HUES6 (cell line): ENCODE measurements at regions not wholly inside any gene's neighbourhood (a gene's known extent, or its start where the extent isn't known, plus 50 kb on each side); places are given as distances from the start of the nearest gene placed in this dataset.

Experiments used
- H3K27ac ChIP-seq: 2 replicates; pipeline ENCODE4 v1.7.0; 2013; ENCODE audit warnings: low read depth, mild to moderate bottlenecking, low read length, inconsistent platforms
- H3K27me3 ChIP-seq: 2 replicates; pipeline ENCODE4 v1.6.1; 2013; ENCODE audit warnings: low read length; ENCODE audit not compliant: control insufficient read depth, insufficient read depth
- H3K36me3 ChIP-seq: 2 replicates; pipeline ENCODE4 v1.6.1; 2013; ENCODE audit warnings: low read length; ENCODE audit not compliant: control insufficient read depth, insufficient read depth
- H3K4me1 ChIP-seq: 2 replicates; pipeline ENCODE4 v1.6.1; 2013; ENCODE audit warnings: low read length; ENCODE audit not compliant: control insufficient read depth, insufficient read depth
- H3K4me3 ChIP-seq: 2 replicates; pipeline ENCODE4 v1.5.1; 2013; ENCODE audit warnings: low read depth, low read length
- H3K9ac ChIP-seq: one replicate; pipeline ENCODE4 v1.6.1; 2013; ENCODE audit warnings: mild to moderate bottlenecking, low read length
- H3K9me3 ChIP-seq: 2 replicates; pipeline ENCODE4 v1.6.1; 2013; ENCODE audit warnings: low read depth, low read length; ENCODE audit not compliant: control insufficient read depth, insufficient read depth

- Histone ChIP-seq H3K4me1 (no peaks in the 10 kb centered on the region), H3K27ac (no peak overlapping the region), H3K27me3 (no peaks in the 10 kb centered on the region), H3K9me3 (no peaks in the 10 kb centered on the region), H3K36me3 (no peaks in the 10 kb centered on the region), H3K9ac (no peak overlapping the region), H3K4me3 (no peak overlapping the region)
Observed at GRCh38 chr1:191142748-191143147, 665.1 kb upstream of the BRINP3 start.

GRCh38 chr1:191145834-191146233 is 668.2 kb upstream of the BRINP3 start:
- no peak overlapping the region for H3K4me3 ChIP-seq
- H3K27ac ChIP-seq, result no peak overlapping the region
- no peaks in the 10 kb centered on the region for H3K4me1 ChIP-seq
- no peaks in the 10 kb centered on the region for H3K36me3 ChIP-seq
- no peaks in the 10 kb centered on the region for H3K9me3 ChIP-seq
- no peak overlapping the region for H3K9ac ChIP-seq
- H3K27me3 ChIP-seq, result no peaks in the 10 kb centered on the region

GRCh38 chr1:191151321-191151807 is 673.7 kb upstream of the BRINP3 start:
- Histone ChIP-seq H3K9me3 (no peaks in the 10 kb centered on the region), H3K27me3 (no peaks in the 10 kb centered on the region)

DNA sequence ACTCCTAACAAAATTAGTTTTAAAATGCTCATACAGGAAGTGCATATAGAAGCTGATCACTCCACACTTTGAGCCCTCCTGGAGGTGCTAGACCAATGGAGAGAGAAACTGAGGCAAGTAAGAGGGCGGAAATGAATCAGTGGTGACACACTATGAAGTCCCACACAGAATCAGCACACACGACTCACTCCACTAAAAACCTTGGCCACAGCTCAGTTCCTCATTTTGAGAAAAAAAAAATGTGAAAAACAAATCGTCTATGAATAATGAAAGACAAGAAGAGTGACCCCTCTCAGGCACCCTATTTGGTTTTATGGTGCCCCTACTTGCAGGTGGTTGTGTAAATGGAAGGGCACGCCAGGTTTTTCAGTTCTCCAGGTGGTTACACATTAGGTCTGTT is 675.1 kb upstream of the BRINP3 start:
- Histone ChIP-seq H3K36me3 (no peaks in the 10 kb centered on the region), H3K4me3 (no peak overlapping the region), H3K27me3 (no peaks in the 10 kb centered on the region), H3K9ac (no peak overlapping the region), H3K27ac (no peak overlapping the region), H3K9me3 (no peaks in the 10 kb centered on the region), H3K4me1 (no peaks in the 10 kb centered on the region)

More at GRCh38 chr1:191151321-191151807, 673.7 kb upstream of the BRINP3 start:
- H3K4me3 ChIP-seq, result no peak overlapping the region; the same call in 1 of the 2 replicates
- no peaks in the 10 kb centered on the region for H3K4me1 ChIP-seq
- H3K36me3 ChIP-seq, result no peaks in the 10 kb centered on the region
- no peak overlapping the region for H3K27ac ChIP-seq
- H3K9ac ChIP-seq, result no peak overlapping the region

GRCh38 chr1:191155178-191155577 is 677.5 kb upstream of the BRINP3 start:
- H3K9ac ChIP-seq, result no peak overlapping the region
- no peak overlapping the region for H3K4me3 ChIP-seq
- H3K4me1 ChIP-seq, result no peaks in the 10 kb centered on the region
- H3K9me3 ChIP-seq, result no peaks in the 10 kb centered on the region
- no peaks in the 10 kb centered on the region for H3K36me3 ChIP-seq
- H3K27ac ChIP-seq, result no peak overlapping the region
- H3K27me3 ChIP-seq, result no peaks in the 10 kb centered on the region

DNA sequence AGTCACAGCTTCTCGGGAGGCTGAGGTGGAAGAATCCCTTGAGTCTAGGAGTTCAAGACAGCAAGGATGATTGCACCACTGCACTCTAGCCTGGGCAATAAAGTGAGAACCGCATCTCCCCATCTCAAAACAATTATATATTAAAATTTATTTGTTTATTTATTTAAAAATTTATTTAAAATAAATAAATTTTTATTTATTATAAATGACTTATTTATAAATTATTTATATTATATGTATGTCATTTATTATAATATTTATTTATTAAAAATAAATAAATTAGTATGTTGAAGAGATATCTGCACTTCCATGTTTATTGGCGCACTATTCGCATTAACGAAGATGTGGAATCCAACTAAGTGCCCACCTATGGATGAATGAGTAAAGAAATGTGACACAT is 683.2 kb upstream of the BRINP3 start:
- H3K4me1 ChIP-seq, result no peaks in the 10 kb centered on the region

GRCh38 chr1:191162762-191163161 is 685.1 kb upstream of the BRINP3 start:
- Histone ChIP-seq H3K4me1 (no peaks in the 10 kb centered on the region), H3K9ac (no peak overlapping the region), H3K4me3 (no peak overlapping the region), H3K27ac (no peak overlapping the region), H3K27me3 (no peaks in the 10 kb centered on the region), H3K9me3 (no peaks in the 10 kb centered on the region), H3K36me3 (no peaks in the 10 kb centered on the region)

More for the DNA sequence above, 683.2 kb upstream of the BRINP3 start:
- Histone ChIP-seq H3K4me3 (no peak overlapping the region), H3K36me3 (no peaks in the 10 kb centered on the region), H3K9me3 (no peaks in the 10 kb centered on the region), H3K27ac (no peak overlapping the region), H3K9ac (no peak overlapping the region), H3K27me3 (no peaks in the 10 kb centered on the region)

- no peaks in the 10 kb centered on the region for H3K4me1 ChIP-seq
- H3K9ac ChIP-seq, result no peak overlapping the region
- no peak overlapping the region for H3K27ac ChIP-seq
- H3K36me3 ChIP-seq, result no peaks in the 10 kb centered on the region
- H3K9me3 ChIP-seq, result no peaks in the 10 kb centered on the region
- no peak overlapping the region for H3K4me3 ChIP-seq
- H3K27me3 ChIP-seq, result no peaks in the 10 kb centered on the region
Observed at GRCh38 chr1:191163621-191164020, 686.0 kb upstream of the BRINP3 start.

DNA sequence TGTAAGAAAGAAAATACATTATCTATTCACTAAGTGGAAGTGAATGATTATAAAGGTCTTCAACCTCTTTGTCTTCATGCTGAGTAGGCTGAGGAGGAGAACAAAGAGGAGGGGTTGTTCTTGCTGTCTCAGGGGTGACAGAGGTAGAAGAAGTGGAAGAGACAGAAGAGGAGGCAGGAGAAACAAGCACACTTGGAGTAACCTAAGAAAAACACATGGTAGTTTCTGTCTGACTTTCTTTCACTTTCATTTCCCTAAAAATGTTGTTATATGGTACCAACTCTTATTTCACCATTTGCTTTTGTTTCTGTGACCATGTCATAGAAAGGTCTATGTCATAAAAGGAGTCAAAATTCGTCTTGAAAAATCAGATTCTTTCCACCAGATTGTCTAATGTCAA is 696.6 kb upstream of the BRINP3 start:
- Histone ChIP-seq H3K4me1 (no peaks in the 10 kb centered on the region; the same call in 1 of the 2 replicates), H3K9ac (no peak overlapping the region), H3K36me3 (no peaks in the 10 kb centered on the region), H3K9me3 (no peaks in the 10 kb centered on the region), H3K27ac (no peak overlapping the region), H3K4me3 (no peak overlapping the region), H3K27me3 (no peaks in the 10 kb centered on the region)

DNA sequence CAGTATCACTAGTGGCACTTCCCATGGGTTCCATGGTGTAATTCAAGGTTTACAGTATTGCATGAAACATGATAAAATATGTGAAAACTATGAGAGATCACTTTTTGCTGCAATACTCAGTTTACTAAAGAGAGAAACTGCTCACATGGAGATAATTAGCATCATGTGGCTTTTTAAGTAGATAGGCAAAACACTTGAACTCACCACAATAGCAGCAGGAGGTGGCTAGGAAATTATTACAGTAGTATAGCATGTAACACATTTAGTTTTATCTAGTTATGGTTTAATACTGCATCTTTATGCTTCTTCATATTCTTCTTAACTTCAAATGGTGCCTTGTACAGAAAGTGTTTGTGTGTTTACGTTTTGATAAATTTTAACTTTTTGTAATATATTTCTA is 698.5 kb upstream of the BRINP3 start:
- Histone ChIP-seq H3K36me3 (no peaks in the 10 kb centered on the region), H3K4me1 (no peaks in the 10 kb centered on the region; the same call in 1 of the 2 replicates)

DNA sequence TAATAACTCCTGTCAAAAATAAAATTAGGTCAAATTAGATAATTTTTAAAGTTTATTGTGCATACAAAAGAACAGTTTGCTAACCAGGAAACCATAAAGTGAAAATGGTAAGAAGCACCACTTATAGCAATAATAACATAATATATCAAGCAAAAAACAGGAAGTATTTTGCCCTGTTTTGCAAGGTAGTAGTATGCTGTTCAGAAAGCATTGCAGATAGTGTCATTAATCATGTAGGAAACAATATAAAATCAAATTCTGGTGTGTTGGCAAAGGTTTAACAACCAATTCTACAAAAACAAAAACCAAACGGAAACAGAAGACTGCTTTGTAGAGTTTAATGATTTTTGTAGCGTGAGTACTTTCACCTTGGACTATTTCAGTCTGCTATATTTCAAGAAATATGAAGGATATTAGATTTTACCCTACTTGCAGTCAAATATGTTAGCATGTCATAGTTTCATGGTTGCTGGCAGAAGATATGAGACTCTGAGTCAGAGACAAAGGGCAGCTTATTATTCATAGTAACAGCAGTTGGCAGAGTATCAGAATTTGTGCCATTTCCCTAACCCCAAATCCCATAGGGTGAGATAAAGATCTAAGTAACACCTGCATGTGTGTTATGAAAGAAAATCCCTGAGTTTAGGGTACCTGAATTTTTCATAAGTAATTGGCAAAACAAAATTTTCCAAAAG is 729.0 kb upstream of the BRINP3 start:
- Histone ChIP-seq H3K27me3 (no peaks in the 10 kb centered on the region), H3K9me3 (no peaks in the 10 kb centered on the region), H3K4me1 (no peaks in the 10 kb centered on the region), H3K9ac (no peak overlapping the region), H3K36me3 (no peaks in the 10 kb centered on the region), H3K27ac (no peak overlapping the region), H3K4me3 (no peak overlapping the region)

More for the DNA sequence above, 698.5 kb upstream of the BRINP3 start:
- Histone ChIP-seq H3K9me3 (no peaks in the 10 kb centered on the region), H3K27ac (no peak overlapping the region), H3K27me3 (no peaks in the 10 kb centered on the region), H3K4me3 (no peak overlapping the region), H3K9ac (no peak overlapping the region)
